Peyer's patch (tissue), 4 donors: ENCODE measurements at regions not wholly inside any gene's neighbourhood (a gene's known extent, or its start where the extent isn't known, plus 50 kb on each side); places are given as distances from the start of the nearest gene placed in this dataset.

Experiments
- CTCF ChIP-seq, 6 experiments: fragments of 450-650 bp in 4 of 6; fragments of 200-600 bp in 2 of 6; sonication (generic) in 1 of 6; IDR thresholded peaks; one replicate each; pipeline ENCODE4 v1.5.1; 2017 to 2019; ENCODE audit warnings: antibody characterized with exemption in 6 of 6, mild to moderate bottlenecking in 3 of 6, moderate library complexity in 1 of 6
- POLR2A ChIP-seq, 2 donors: fragments of 450-650 bp; IDR thresholded peaks; one replicate each; pipeline ENCODE4 v1.5.1; 2017; ENCODE audit warnings: antibody characterized with exemption in 2 of 2, mild to moderate bottlenecking in 2 of 2, moderate library complexity in 2 of 2

GRCh38 chr5:111869681-111870080, 112.7 kb upstream of the NREP start:
- TF ChIP-seq CTCF (IDR thresholded peaks at IDR 0.05) (no peak), POLR2A (IDR thresholded peaks at IDR 0.05) (no peak)
